ENCODE measurements at regions not wholly inside any gene's neighbourhood (a gene's known extent, or its start where the extent isn't known, plus 50 kb on each side); places are given as distances from the start of the nearest gene placed in this dataset.

DNA sequence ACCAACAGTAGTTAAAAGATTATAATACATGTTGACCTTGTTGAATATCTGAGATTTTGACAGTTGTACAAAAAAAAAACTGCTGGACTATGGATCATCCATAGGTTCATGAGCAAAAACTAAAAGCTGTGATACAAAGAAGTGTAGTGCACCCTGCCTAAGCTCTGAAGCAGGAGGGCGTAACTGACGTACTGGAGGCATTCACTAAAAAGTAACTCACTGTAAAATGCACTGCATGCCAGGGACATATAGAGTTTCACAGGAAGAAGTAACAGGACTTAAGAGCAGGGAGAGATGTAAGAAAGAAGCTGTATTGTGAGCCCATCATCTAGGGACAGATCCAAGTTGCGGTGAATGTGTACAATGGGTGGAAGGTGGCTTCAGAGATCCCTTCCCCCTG, 177.9 kb downstream of the IRS2 start:
- TF ChIP-seq, protein P1, sequence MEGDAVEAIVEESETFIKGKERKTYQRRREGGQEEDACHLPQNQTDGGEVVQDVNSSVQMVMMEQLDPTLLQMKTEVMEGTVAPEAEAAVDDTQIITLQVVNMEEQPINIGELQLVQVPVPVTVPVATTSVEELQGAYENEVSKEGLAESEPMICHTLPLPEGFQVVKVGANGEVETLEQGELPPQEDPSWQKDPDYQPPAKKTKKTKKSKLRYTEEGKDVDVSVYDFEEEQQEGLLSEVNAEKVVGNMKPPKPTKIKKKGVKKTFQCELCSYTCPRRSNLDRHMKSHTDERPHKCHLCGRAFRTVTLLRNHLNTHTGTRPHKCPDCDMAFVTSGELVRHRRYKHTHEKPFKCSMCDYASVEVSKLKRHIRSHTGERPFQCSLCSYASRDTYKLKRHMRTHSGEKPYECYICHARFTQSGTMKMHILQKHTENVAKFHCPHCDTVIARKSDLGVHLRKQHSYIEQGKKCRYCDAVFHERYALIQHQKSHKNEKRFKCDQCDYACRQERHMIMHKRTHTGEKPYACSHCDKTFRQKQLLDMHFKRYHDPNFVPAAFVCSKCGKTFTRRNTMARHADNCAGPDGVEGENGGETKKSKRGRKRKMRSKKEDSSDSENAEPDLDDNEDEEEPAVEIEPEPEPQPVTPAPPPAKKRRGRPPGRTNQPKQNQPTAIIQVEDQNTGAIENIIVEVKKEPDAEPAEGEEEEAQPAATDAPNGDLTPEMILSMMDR (IDR thresholded peaks at IDR 0.05 in 2 of 3, conservative IDR thresholded peaks at IDR 0.05 in 1 of 3; ENCODE audit: control insufficient read depth in 2 of 3, extremely low read depth in 1 of 3, insufficient read depth in 1 of 3, low read depth in 3 of 3, low read length in 3 of 3), result no peak
- TF ChIP-seq PML (IDR thresholded peaks at IDR 0.05; ENCODE audit: low read length), result no peak
- TF ChIP-seq RB1 (IDR thresholded peaks at IDR 0.05; ENCODE audit: borderline replicate concordance), result no peak
- no peak for TF ChIP-seq JUND (IDR thresholded peaks at IDR 0.05; ENCODE audit: low read depth, low read length)
- no peak for TF ChIP-seq RAD21 (IDR thresholded peaks at IDR 0.05; ENCODE audit: insufficient read depth, low read depth, low read length)
- TF ChIP-seq, protein P2, sequence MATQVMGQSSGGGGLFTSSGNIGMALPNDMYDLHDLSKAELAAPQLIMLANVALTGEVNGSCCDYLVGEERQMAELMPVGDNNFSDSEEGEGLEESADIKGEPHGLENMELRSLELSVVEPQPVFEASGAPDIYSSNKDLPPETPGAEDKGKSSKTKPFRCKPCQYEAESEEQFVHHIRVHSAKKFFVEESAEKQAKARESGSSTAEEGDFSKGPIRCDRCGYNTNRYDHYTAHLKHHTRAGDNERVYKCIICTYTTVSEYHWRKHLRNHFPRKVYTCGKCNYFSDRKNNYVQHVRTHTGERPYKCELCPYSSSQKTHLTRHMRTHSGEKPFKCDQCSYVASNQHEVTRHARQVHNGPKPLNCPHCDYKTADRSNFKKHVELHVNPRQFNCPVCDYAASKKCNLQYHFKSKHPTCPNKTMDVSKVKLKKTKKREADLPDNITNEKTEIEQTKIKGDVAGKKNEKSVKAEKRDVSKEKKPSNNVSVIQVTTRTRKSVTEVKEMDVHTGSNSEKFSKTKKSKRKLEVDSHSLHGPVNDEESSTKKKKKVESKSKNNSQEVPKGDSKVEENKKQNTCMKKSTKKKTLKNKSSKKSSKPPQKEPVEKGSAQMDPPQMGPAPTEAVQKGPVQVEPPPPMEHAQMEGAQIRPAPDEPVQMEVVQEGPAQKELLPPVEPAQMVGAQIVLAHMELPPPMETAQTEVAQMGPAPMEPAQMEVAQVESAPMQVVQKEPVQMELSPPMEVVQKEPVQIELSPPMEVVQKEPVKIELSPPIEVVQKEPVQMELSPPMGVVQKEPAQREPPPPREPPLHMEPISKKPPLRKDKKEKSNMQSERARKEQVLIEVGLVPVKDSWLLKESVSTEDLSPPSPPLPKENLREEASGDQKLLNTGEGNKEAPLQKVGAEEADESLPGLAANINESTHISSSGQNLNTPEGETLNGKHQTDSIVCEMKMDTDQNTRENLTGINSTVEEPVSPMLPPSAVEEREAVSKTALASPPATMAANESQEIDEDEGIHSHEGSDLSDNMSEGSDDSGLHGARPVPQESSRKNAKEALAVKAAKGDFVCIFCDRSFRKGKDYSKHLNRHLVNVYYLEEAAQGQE (IDR thresholded peaks at IDR 0.05; ENCODE audit: low read depth, low read length), result no peak
- TF ChIP-seq SMC3 (IDR thresholded peaks at IDR 0.05; ENCODE audit: borderline replicate concordance, low read length), result no peak
- no peak for TF ChIP-seq POLR2AphosphoS5 (IDR thresholded peaks at IDR 0.05; ENCODE audit: low read length)
- TF ChIP-seq EZH2 (IDR thresholded peaks at IDR 0.05; ENCODE audit: borderline replicate concordance, control insufficient read depth, low read depth, low read length), result no peak
- no peak for TF ChIP-seq BMI1 (IDR thresholded peaks at IDR 0.05; ENCODE audit: borderline replicate concordance)
- TF ChIP-seq MXI1 (IDR thresholded peaks at IDR 0.05; ENCODE audit: low read depth, low read length), result no peak
- no peak for TF ChIP-seq SMAD1 (IDR thresholded peaks at IDR 0.05; ENCODE audit: low read depth, partially characterized antibody)
- no peak for TF ChIP-seq SREBF1 (IDR thresholded peaks at IDR 0.05; ENCODE audit: low read length)

Data from GM12878 (cell line).